ENCODE measurements at regions not wholly inside any gene's neighbourhood (a gene's known extent, or its start where the extent isn't known, plus 50 kb on each side); places are given as distances from the start of the nearest gene placed in this dataset.

DNA sequence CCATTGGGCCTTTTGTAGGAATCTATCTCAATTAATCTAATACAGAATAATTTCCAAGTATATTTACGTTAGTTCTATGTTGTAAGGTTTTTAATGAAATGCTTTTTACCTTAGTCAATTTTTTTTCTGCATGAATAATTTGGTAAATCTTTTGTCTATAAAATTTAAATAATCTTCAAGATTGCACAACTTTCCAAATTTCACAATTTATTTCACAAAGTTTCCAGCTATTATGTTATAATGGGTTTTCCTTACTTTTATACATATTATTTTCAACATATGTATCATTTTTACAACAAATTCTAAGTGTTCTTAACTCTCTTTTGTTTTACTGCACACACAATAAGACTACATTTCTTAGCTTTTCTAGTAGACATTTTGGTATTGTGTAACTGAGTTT, 470.7 kb downstream of the ETV1 start:
- Histone ChIP-seq H3K4me3 (ENCODE audit: low read depth, low read length) (no peak overlapping the region), H3K4me1 (ENCODE audit: control insufficient read depth, insufficient read depth, low read length) (no peaks in the 10 kb centered on the region)

DNA sequence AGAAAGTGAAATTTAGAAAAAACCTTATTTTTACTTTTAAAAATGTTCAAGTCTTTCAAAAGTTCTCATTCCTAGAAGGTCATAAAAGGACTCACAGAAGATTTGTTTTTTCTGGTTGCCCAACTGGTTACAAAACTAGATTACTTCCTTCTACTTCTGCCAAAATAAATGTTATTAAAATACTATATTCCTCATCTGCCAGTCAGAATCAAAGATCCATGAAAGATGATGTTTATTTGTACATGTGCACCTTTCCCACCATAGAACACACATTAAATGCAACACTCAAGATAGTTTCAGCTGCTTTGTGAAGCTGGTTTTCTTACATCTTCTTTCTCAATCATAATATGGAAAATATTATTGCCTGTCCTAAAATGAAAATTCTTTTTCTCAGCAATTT, 465.4 kb downstream of the ETV1 start:
- H3K27me3 ChIP-seq (ENCODE audit: control insufficient read depth, insufficient read depth, low read length) = no peaks in the 10 kb centered on the region
- no peaks in the 10 kb centered on the region for H3K4me1 ChIP-seq (ENCODE audit: control insufficient read depth, insufficient read depth, low read length)
- H3K9me3 ChIP-seq (ENCODE audit: control insufficient read depth, insufficient read depth, low read length) = no peaks in the 10 kb centered on the region

More for the DNA sequence above, 470.7 kb downstream of the ETV1 start:
- no peaks in the 10 kb centered on the region for H3K9me3 ChIP-seq (ENCODE audit: control insufficient read depth, insufficient read depth, low read length)
- H3K36me3 ChIP-seq (ENCODE audit: control insufficient read depth, insufficient read depth, low read length) = no peaks in the 10 kb centered on the region
- H3K27me3 ChIP-seq (ENCODE audit: control insufficient read depth, insufficient read depth, low read length) = no peaks in the 10 kb centered on the region
- no peak overlapping the region for H3K9ac ChIP-seq (ENCODE audit: low read depth, low read length)

DNA sequence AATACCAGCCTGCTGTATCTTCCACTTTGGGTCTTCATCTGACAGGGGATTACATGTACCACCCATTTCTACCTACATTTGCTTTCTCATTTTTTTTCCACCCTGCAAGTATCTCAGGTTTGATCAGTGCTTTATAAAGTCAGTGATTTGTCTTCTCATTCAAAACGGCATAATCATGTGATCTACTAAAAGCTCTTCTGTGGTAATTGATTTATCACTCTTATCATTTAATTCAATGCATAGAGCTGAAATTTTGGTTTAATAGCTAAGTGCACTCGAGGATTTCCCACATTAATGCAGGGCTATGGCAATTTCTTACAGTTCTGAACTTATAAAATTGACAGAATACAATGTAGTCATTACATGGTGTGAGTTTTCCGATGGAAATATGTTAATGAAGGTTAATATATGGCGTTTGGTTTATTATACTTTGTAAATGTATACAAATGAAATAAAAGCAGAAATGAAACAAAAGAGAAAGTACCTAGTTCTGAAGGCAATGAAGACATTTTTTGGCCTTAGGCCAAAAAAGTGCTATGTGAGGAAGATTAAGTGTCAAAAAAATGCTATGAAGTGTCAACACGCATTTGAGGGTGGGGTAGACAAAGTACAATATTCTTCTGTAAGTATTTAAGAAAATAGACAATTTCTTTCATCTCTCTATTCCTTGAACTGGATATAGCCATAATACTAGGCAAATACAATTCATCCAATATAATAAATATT, 457.3 kb downstream of the ETV1 start:
- Histone ChIP-seq H3K9ac (ENCODE audit: low read depth, low read length) (no peak overlapping the region), H3K4me3 (ENCODE audit: low read depth, low read length) (no peak overlapping the region), H3K36me3 (ENCODE audit: control insufficient read depth, insufficient read depth, low read length) (no peaks in the 10 kb centered on the region)

More for the DNA sequence above, 465.4 kb downstream of the ETV1 start:
- H3K9ac ChIP-seq (ENCODE audit: low read depth, low read length) = no peak overlapping the region
- no peak overlapping the region for H3K4me3 ChIP-seq (ENCODE audit: low read depth, low read length)
- H3K36me3 ChIP-seq (ENCODE audit: control insufficient read depth, insufficient read depth, low read length) = no peaks in the 10 kb centered on the region

DNA sequence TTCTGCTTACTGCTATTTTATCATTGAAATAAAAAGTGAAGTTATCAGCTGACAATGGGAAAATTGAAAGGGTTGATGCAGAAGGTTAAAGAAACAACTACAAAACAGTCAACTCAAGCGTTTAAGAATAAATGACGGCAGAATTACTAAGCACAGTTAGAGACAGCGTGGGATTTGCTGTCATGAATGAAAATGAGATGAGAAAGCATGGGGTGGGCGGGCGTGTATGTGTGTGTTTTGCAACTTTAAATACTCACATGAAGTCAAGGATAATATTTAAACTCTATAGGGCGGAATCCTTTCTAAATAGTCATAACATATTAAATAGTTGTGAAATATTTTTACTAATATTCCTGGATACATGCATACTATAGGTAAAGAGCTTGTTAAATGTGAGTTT, 450.8 kb downstream of the ETV1 start:
- H3K9me3 ChIP-seq (ENCODE audit: control insufficient read depth, insufficient read depth, low read length) = no peaks in the 10 kb centered on the region
- no peaks in the 10 kb centered on the region for H3K4me1 ChIP-seq (ENCODE audit: control insufficient read depth, insufficient read depth, low read length)
- H3K4me3 ChIP-seq (ENCODE audit: low read depth, low read length) = no peak overlapping the region
- no peak overlapping the region for H3K9ac ChIP-seq (ENCODE audit: low read depth, low read length)
- no peaks in the 10 kb centered on the region for H3K27me3 ChIP-seq (ENCODE audit: control insufficient read depth, insufficient read depth, low read length)
- H3K36me3 ChIP-seq (ENCODE audit: control insufficient read depth, insufficient read depth, low read length) = no peaks in the 10 kb centered on the region

More for the DNA sequence above, 457.3 kb downstream of the ETV1 start:
- Histone ChIP-seq H3K4me1 (ENCODE audit: control insufficient read depth, insufficient read depth, low read length) (no peaks in the 10 kb centered on the region), H3K27me3 (ENCODE audit: control insufficient read depth, insufficient read depth, low read length) (no peaks in the 10 kb centered on the region), H3K9me3 (ENCODE audit: control insufficient read depth, insufficient read depth, low read length) (no peaks in the 10 kb centered on the region)

DNA sequence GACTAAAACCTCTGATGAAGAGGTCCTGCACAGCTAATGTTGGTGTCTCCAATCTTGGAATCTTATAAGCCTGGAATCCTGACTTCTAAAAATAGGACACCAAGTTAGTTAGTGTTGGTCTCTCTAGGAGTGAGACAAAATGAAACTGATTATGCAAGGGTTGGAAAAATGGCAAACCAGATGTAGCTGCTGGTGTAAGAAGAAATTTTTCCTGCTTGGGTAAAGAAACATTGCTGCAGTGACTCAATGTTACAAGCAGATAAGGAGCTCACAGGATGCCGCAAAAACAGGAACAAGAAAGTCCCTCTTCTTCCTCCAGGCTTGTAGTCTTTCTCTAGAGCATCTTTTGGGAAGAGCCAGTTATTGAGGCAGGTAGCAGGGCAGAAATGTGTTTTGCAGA, 449.0 kb downstream of the ETV1 start:
- H3K4me3 ChIP-seq (ENCODE audit: low read depth, low read length) = no peak overlapping the region
- H3K9me3 ChIP-seq (ENCODE audit: control insufficient read depth, insufficient read depth, low read length) = no peaks in the 10 kb centered on the region
- no peaks in the 10 kb centered on the region for H3K4me1 ChIP-seq (ENCODE audit: control insufficient read depth, insufficient read depth, low read length)
- no peak overlapping the region for H3K9ac ChIP-seq (ENCODE audit: low read depth, low read length)
- no peaks in the 10 kb centered on the region for H3K36me3 ChIP-seq (ENCODE audit: control insufficient read depth, insufficient read depth, low read length)
- no peaks in the 10 kb centered on the region for H3K27me3 ChIP-seq (ENCODE audit: control insufficient read depth, insufficient read depth, low read length)

DNA sequence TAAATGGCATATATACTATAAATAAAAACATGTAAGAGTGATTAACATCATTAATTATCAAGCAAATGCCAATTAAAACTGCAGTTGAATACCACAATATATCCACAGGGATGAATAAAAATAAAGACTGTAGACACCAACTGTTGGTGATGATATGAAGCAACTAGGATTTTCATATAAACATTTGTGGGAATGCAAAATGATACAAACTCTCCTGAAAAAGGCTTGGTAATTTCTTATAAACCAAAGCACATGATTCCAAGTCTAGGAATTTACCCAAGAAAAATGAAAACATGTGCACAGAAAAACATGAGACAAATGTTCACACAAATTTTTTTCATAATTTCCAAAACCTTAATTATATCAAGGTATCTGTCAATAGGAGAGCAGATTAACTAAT, 448.1 kb downstream of the ETV1 start:
- no peaks in the 10 kb centered on the region for H3K4me1 ChIP-seq (ENCODE audit: control insufficient read depth, insufficient read depth, low read length)
- H3K36me3 ChIP-seq (ENCODE audit: control insufficient read depth, insufficient read depth, low read length) = no peaks in the 10 kb centered on the region
- no peaks in the 10 kb centered on the region for H3K27me3 ChIP-seq (ENCODE audit: control insufficient read depth, insufficient read depth, low read length)
- no peaks in the 10 kb centered on the region for H3K9me3 ChIP-seq (ENCODE audit: control insufficient read depth, insufficient read depth, low read length)
- H3K9ac ChIP-seq (ENCODE audit: low read depth, low read length) = no peak overlapping the region
- H3K4me3 ChIP-seq (ENCODE audit: low read depth, low read length) = no peak overlapping the region

DNA sequence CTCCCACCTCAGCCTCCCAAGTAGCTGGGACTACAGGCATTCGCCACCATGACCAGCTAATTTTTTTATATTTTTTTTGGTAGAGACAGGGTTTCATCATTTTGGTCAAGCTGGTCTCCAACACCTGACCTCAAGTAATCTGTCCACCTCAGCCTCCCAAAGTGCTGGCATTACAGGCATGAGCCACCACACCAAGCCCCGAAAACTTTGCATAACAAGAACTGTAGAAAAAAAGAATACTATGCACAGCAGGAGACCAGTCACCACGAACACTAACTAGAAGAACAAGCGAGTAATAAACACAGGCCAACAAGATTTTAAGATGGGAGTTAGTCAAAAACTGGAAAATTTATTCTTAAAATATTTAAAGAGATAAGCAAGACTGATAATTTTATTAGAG, 447.0 kb downstream of the ETV1 start:
- Histone ChIP-seq H3K9ac (ENCODE audit: low read depth, low read length) (no peak overlapping the region), H3K4me1 (ENCODE audit: control insufficient read depth, insufficient read depth, low read length) (no peaks in the 10 kb centered on the region), H3K4me3 (ENCODE audit: low read depth, low read length) (no peak overlapping the region), H3K36me3 (ENCODE audit: control insufficient read depth, insufficient read depth, low read length) (no peaks in the 10 kb centered on the region), H3K9me3 (ENCODE audit: control insufficient read depth, insufficient read depth, low read length) (no peaks in the 10 kb centered on the region), H3K27me3 (ENCODE audit: control insufficient read depth, insufficient read depth, low read length) (no peaks in the 10 kb centered on the region)

DNA sequence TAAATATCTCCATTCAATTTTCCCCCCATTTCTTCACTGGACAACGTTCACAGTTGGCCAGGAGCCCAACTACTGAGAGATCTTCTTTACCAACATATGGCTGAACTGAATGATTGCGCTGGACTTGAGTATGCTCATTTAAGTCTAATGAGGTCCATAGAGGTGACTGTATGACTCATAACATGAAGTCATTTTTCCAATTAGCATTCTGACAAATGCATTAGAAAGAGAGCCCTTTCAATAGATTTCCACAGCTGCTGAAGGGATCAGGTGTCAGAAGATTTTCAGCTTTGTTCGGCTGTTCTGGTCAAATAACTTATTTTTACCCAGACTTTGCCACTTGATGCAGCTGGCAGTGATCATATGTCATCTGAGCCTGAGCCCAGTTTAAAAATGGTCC, 438.0 kb downstream of the ETV1 start:
- no peaks in the 10 kb centered on the region for H3K36me3 ChIP-seq (ENCODE audit: control insufficient read depth, insufficient read depth, low read length)
- H3K4me3 ChIP-seq (ENCODE audit: low read depth, low read length) = no peak overlapping the region
- no peak overlapping the region for H3K9ac ChIP-seq (ENCODE audit: low read depth, low read length)
- H3K27me3 ChIP-seq (ENCODE audit: control insufficient read depth, insufficient read depth, low read length) = no peaks in the 10 kb centered on the region
- no peaks in the 10 kb centered on the region for H3K9me3 ChIP-seq (ENCODE audit: control insufficient read depth, insufficient read depth, low read length)
- no peaks in the 10 kb centered on the region for H3K4me1 ChIP-seq (ENCODE audit: control insufficient read depth, insufficient read depth, low read length)

DNA sequence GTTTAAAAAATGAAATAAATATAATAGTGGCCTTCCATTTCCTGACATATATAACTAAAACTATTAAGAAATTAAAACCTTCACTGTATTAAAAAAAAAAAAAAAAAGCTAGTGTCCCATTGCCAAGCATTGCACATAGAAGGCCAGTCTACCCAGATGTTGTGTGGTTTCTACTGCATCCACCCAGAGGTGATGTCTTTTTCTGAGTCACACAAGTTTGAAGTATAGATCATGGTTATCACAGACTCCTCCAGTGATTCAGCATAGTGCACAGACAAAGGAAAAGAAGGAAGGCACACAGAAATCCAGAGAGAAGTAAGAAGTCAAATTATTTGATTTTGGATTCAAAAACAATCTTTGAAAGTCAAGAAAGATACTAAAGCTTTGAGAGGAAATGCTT, 429.0 kb downstream of the ETV1 start:
- Histone ChIP-seq H3K36me3 (ENCODE audit: control insufficient read depth, insufficient read depth, low read length) (no peaks in the 10 kb centered on the region), H3K9ac (ENCODE audit: low read depth, low read length) (no peak overlapping the region), H3K4me3 (ENCODE audit: low read depth, low read length) (no peak overlapping the region), H3K27me3 (ENCODE audit: control insufficient read depth, insufficient read depth, low read length) (no peaks in the 10 kb centered on the region), H3K9me3 (ENCODE audit: control insufficient read depth, insufficient read depth, low read length) (no peaks in the 10 kb centered on the region), H3K4me1 (ENCODE audit: control insufficient read depth, insufficient read depth, low read length) (no peaks in the 10 kb centered on the region)

DNA sequence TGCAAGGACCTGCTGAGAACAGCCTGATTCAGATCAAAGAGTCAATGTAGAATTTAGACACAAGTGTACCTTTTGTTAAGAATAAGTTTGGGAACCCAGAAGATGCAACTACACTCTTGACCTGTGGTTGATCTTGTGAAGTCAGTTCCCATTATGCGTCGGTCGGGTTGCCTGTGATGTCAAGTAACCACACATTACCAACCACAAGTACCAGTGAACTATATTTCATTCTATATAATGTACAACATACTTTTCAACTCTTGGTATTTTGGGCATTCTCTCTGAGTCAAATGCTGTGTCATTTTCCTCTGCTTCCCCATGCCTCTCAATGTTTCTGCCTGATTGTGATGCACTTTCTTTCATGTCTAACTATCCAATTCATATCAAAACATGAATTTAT, 426.2 kb downstream of the ETV1 start:
- Histone ChIP-seq H3K9ac (ENCODE audit: low read depth, low read length) (no peak overlapping the region), H3K9me3 (ENCODE audit: control insufficient read depth, insufficient read depth, low read length) (no peaks in the 10 kb centered on the region), H3K27me3 (ENCODE audit: control insufficient read depth, insufficient read depth, low read length) (no peaks in the 10 kb centered on the region)

DNA sequence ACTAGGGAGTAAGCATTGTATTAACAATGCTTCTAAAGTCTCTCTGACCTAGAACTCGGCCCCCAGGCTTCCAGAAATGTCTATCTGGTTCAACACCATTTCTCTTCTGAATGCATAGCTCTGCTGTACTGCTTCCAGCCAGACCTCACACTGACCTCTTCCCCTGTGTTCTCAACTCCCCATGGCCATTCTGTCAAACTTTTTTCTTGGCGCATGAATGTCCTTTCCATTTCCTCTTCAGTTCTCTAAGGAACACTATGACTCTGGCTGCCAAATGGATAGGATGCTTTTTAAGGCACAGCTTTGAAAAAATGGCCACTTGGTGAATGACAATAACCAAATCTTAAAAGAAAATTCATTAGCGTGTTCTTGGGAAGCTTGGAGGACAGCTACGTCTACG, 425.8 kb downstream of the ETV1 start:
- Histone ChIP-seq H3K9me3 (ENCODE audit: control insufficient read depth, insufficient read depth, low read length) (no peaks in the 10 kb centered on the region), H3K27me3 (ENCODE audit: control insufficient read depth, insufficient read depth, low read length) (no peaks in the 10 kb centered on the region), H3K4me1 (ENCODE audit: control insufficient read depth, insufficient read depth, low read length) (no peaks in the 10 kb centered on the region), H3K36me3 (ENCODE audit: control insufficient read depth, insufficient read depth, low read length) (no peaks in the 10 kb centered on the region), H3K9ac (ENCODE audit: low read depth, low read length) (no peak overlapping the region), H3K4me3 (ENCODE audit: low read depth, low read length) (no peak overlapping the region)

More for the DNA sequence above, 426.2 kb downstream of the ETV1 start:
- H3K36me3 ChIP-seq (ENCODE audit: control insufficient read depth, insufficient read depth, low read length) = no peaks in the 10 kb centered on the region
- no peak overlapping the region for H3K4me3 ChIP-seq (ENCODE audit: low read depth, low read length)
- H3K4me1 ChIP-seq (ENCODE audit: control insufficient read depth, insufficient read depth, low read length) = no peaks in the 10 kb centered on the region

DNA sequence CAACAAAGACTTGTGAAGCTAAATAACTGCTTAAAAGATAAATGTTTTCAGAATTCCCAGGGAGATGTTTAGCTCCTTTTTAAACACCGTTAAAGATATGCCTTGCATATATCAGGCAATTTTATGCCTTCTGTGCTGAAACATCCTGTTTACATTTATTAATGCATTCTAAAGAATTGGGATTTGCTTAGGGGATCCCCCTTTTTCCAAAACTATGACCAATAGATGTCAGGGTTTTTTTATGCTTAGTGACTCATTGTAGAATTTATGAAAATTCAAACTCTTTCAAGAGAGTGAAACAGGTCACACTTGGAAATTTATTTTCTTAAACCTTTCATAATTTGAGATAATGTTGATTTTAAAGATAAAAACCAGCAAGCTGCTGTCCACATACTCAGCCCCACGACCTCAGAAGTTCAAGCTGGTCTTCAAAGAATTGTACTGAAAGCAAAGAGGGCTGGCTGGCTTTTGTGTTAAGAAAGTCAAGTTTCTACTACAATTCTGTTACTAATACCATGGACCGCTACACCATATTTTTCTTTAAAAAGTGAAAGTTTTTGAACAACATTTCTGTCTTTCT, 411.8 kb downstream of the ETV1 start:
- no peak overlapping the region for H3K4me3 ChIP-seq (ENCODE audit: low read depth, low read length)
- H3K9ac ChIP-seq (ENCODE audit: low read depth, low read length) = no peak overlapping the region
- H3K4me1 ChIP-seq (ENCODE audit: control insufficient read depth, insufficient read depth, low read length) = peaks cover 16% of the 10 kb centered on the region
- no peaks in the 10 kb centered on the region for H3K9me3 ChIP-seq (ENCODE audit: control insufficient read depth, insufficient read depth, low read length)
- H3K27me3 ChIP-seq (ENCODE audit: control insufficient read depth, insufficient read depth, low read length) = no peaks in the 10 kb centered on the region
- H3K36me3 ChIP-seq (ENCODE audit: control insufficient read depth, insufficient read depth, low read length) = no peaks in the 10 kb centered on the region

Data from iPS-15b (cell line).